Cardiac septum (tissue), 1 donor: ENCODE measurements at regions not wholly inside any gene's neighbourhood (a gene's known extent, or its start where the extent isn't known, plus 50 kb on each side); places are given as distances from the start of the nearest gene placed in this dataset.

Experiments
- DNase-seq: peaks from one replicate; pipeline ENCODE4 v3.0.0-alpha.2; 2020; ENCODE audit warnings: low spot score
- intact Hi-C: fragments of 100-400 bp; cut with DNase I; formaldehyde crosslinking; loops from one replicate; pipeline ENCODE4 v1.14.0; 2022
- donor health status: DM: no; HTN: no; CAD: no.

- DNase-seq, result peak; percentile 75
- intact Hi-C loops, result no loop called here
These were observed 182.1 kb upstream of the ZEB2 start for GRCh38 chr2:144702051-144702450.

GRCh38 chr2:144701259-144701658 is 181.3 kb upstream of the ZEB2 start:
- intact Hi-C loops, result no loop called here
- DNase-seq, result no peak

GRCh38 chr2:144698156-144698555 is 178.2 kb upstream of the ZEB2 start:
- intact Hi-C loops, result no loop called here
- DNase-seq, result no peak

- intact Hi-C loops, result no loop called here
- DNase-seq, result no peak
These were observed 175.7 kb upstream of the ZEB2 start for GRCh38 chr2:144695657-144696056.

- intact Hi-C loops, result no loop called here
These were observed 174.5 kb upstream of the ZEB2 start for GRCh38 chr2:144694456-144694855.

GRCh38 chr2:144693179-144693578 is 173.3 kb upstream of the ZEB2 start:
- no peak for DNase-seq
- intact Hi-C loops, result no loop called here

More at GRCh38 chr2:144694456-144694855, 174.5 kb upstream of the ZEB2 start:
- DNase-seq, result no peak

GRCh38 chr2:144692661-144693060 is 172.7 kb upstream of the ZEB2 start:
- intact Hi-C loops, result no loop called here
- DNase-seq, result no peak

- DNase-seq, result no peak
- intact Hi-C loops, result no loop called here
These were observed 170.9 kb upstream of the ZEB2 start for GRCh38 chr2:144690771-144691170.

- intact Hi-C loops, result no loop called here
- DNase-seq, result no peak
These were observed 166.7 kb upstream of the ZEB2 start for GRCh38 chr2:144686518-144687215.

GRCh38 chr2:144683966-144684365 is 164.0 kb upstream of the ZEB2 start:
- DNase-seq, result no peak
- intact Hi-C loops, result no loop called here

- intact Hi-C loops, result no loop called here
- DNase-seq, result no peak
These were observed 163.3 kb upstream of the ZEB2 start for GRCh38 chr2:144683107-144683753.

- intact Hi-C loops, result no loop called here
- no peak for DNase-seq
These were observed 162.3 kb upstream of the ZEB2 start for GRCh38 chr2:144682248-144682647.

- intact Hi-C loops, result no loop called here
- DNase-seq, result no peak
These were observed 161.5 kb upstream of the ZEB2 start for GRCh38 chr2:144681389-144681788.

- intact Hi-C loops, result no loop called here
These were observed 160.0 kb upstream of the ZEB2 start for GRCh38 chr2:144679942-144680341.

GRCh38 chr2:144678736-144679135 is 158.8 kb upstream of the ZEB2 start:
- DNase-seq, result no peak
- intact Hi-C loops, result no loop called here

More at GRCh38 chr2:144679942-144680341, 160.0 kb upstream of the ZEB2 start:
- DNase-seq, result no peak

GRCh38 chr2:144675731-144676130 is 155.8 kb upstream of the ZEB2 start:
- intact Hi-C loops, result no loop called here
- no peak for DNase-seq

- intact Hi-C loops, result no loop called here
- no peak for DNase-seq
These were observed 155.4 kb upstream of the ZEB2 start for GRCh38 chr2:144675331-144675730.

GRCh38 chr2:144674071-144674470 is 154.2 kb upstream of the ZEB2 start:
- DNase-seq, result no peak
- intact Hi-C loops, result no loop called here

- intact Hi-C loops, result no loop called here
These were observed 153.5 kb upstream of the ZEB2 start for GRCh38 chr2:144673456-144673855.

GRCh38 chr2:144671695-144672455 is 152.0 kb upstream of the ZEB2 start:
- no peak for DNase-seq
- intact Hi-C loops, result no loop called here

More at GRCh38 chr2:144673456-144673855, 153.5 kb upstream of the ZEB2 start:
- no peak for DNase-seq

- intact Hi-C loops, result no loop called here
These were observed 150.8 kb upstream of the ZEB2 start for GRCh38 chr2:144670738-144671137.

More at GRCh38 chr2:144670738-144671137, 150.8 kb upstream of the ZEB2 start:
- no peak for DNase-seq
